RWPE2 (cell line): ENCODE measurements at regions not wholly inside any gene's neighbourhood (a gene's known extent, or its start where the extent isn't known, plus 50 kb on each side); places are given as distances from the start of the nearest gene placed in this dataset.
A peak's percentile ranks its signal among the peaks of the same experiment; 100 is the strongest.

Source experiments
- ATAC-seq: fragments of 200-7000 bp; cut with Tn5 transposase; 3 replicates; pipeline ENCODE4 v1.9.1; 2021; ENCODE audit warnings: low read depth
- DNase-seq: peaks from one replicate; pipeline ENCODE4 v3.0.0-alpha.2; 2020; ENCODE audit warnings: low spot score
- H3K27ac ChIP-seq: fragments of 450-650 bp; 2 replicates; pipeline ENCODE4 v1.5.1; 2017; ENCODE audit warnings: mild to moderate bottlenecking; ENCODE audit not compliant: poor library complexity, severe bottlenecking
- H3K27me3 ChIP-seq: fragments of 250-450 bp; sonication (Bioruptor Pico); 2 replicates; pipeline ENCODE4 v1.5.1; 2021; ENCODE audit warnings: mild to moderate bottlenecking, moderate library complexity; ENCODE audit not compliant: insufficient read depth, poor library complexity, severe bottlenecking
- H3K36me3 ChIP-seq: fragments of 250-450 bp; sonication (Bioruptor Pico); 2 replicates; pipeline ENCODE4 v1.5.1; 2020; ENCODE audit warnings: low read depth, mild to moderate bottlenecking, moderate library complexity
- H3K4me1 ChIP-seq: fragments of 250-450 bp; sonication (Bioruptor Pico); 2 replicates; pipeline ENCODE4 v1.5.1; 2021; ENCODE audit warnings: mild to moderate bottlenecking, moderate library complexity; ENCODE audit not compliant: insufficient read depth, poor library complexity, severe bottlenecking
- H3K4me3 ChIP-seq: fragments of 250-450 bp; sonication (Bioruptor Pico); 2 replicates; pipeline ENCODE4 v1.5.1; 2021; ENCODE audit warnings: mild to moderate bottlenecking, moderate library complexity; ENCODE audit not compliant: severe bottlenecking
- H3K9me3 ChIP-seq: fragments of 250-450 bp; sonication (Bioruptor Pico); 2 replicates; pipeline ENCODE4 v1.5.1; 2021; ENCODE audit warnings: mild to moderate bottlenecking, moderate library complexity; ENCODE audit not compliant: severe bottlenecking
- TF ChIP-seq, protein P1 (sequence below): fragments of 450-650 bp; IDR thresholded peaks from one replicate; pipeline ENCODE4 v1.5.1; 2017; ENCODE audit warnings: mild to moderate bottlenecking, moderate library complexity; ENCODE audit not compliant: poor library complexity, severe bottlenecking

- no peaks in the 10 kb centered on the region for H3K9me3 ChIP-seq
- no peak overlapping the region for H3K27ac ChIP-seq
- TF ChIP-seq, protein P1, sequence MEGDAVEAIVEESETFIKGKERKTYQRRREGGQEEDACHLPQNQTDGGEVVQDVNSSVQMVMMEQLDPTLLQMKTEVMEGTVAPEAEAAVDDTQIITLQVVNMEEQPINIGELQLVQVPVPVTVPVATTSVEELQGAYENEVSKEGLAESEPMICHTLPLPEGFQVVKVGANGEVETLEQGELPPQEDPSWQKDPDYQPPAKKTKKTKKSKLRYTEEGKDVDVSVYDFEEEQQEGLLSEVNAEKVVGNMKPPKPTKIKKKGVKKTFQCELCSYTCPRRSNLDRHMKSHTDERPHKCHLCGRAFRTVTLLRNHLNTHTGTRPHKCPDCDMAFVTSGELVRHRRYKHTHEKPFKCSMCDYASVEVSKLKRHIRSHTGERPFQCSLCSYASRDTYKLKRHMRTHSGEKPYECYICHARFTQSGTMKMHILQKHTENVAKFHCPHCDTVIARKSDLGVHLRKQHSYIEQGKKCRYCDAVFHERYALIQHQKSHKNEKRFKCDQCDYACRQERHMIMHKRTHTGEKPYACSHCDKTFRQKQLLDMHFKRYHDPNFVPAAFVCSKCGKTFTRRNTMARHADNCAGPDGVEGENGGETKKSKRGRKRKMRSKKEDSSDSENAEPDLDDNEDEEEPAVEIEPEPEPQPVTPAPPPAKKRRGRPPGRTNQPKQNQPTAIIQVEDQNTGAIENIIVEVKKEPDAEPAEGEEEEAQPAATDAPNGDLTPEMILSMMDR: no peak
- no peaks in the 10 kb centered on the region for H3K4me1 ChIP-seq
- no peaks in the 10 kb centered on the region for H3K36me3 ChIP-seq
- no peak overlapping the region for H3K4me3 ChIP-seq
- ATAC-seq (no peak), DNase-seq (no peak)
- peaks cover 8% of the 10 kb centered on the region for H3K27me3 ChIP-seq
Observed at GRCh38 chr5:71771191-71771590, 52.1 kb downstream of the CARTPT start.

GRCh38 chr5:71778678-71779276 is 59.7 kb downstream of the CARTPT start:
- DNase-seq (no peak), ATAC-seq (peak; percentile 77)
- Histone ChIP-seq H3K27me3 (peaks cover 14% of the 10 kb centered on the region), H3K9me3 (no peaks in the 10 kb centered on the region), H3K36me3 (no peaks in the 10 kb centered on the region), H3K27ac (no peak overlapping the region), H3K4me3 (no peak overlapping the region), H3K4me1 (no peaks in the 10 kb centered on the region)
- TF ChIP-seq, protein P1: peak; percentile 86

DNA sequence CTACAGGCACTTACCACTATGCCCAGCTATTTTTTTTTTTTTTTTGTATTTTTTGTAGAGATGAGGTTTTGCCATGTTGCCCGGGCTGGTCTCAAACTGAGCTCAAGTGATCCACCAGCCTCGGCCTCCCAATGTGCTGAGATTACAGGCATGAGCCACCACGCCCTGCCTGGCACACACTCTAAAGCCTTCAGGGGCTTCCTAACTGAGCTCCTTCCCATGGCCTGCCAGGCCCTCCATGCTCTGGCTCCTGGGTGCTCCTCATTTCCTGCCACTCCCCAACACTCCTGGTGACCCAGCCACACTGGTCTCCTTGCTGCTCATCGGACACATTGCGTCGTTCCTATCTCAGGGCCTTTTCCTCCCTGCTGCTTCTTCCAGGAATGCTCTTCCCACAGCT is 61.5 kb downstream of the CARTPT start:
- no peak for ATAC-seq
- TF ChIP-seq, protein P1: no peak
- H3K36me3 ChIP-seq: no peaks in the 10 kb centered on the region
- no peak for DNase-seq
- H3K4me3 ChIP-seq: no peak overlapping the region
- H3K4me1 ChIP-seq: no peaks in the 10 kb centered on the region
- no peaks in the 10 kb centered on the region for H3K9me3 ChIP-seq
- no peak overlapping the region for H3K27ac ChIP-seq
- H3K27me3 ChIP-seq: peaks cover 12% of the 10 kb centered on the region

- no peak for ATAC-seq
- H3K4me3 ChIP-seq: peak overlapping the region; percentile 3
Observed at GRCh38 chr5:71782393-71782770, 63.3 kb downstream of the CARTPT start.

More at GRCh38 chr5:71782393-71782770, 63.3 kb downstream of the CARTPT start:
- H3K9me3 ChIP-seq: no peaks in the 10 kb centered on the region
- H3K27me3 ChIP-seq: no peaks in the 10 kb centered on the region
- TF ChIP-seq, protein P1: no peak
- H3K27ac ChIP-seq: no peak overlapping the region
- no peak for DNase-seq
- no peaks in the 10 kb centered on the region for H3K36me3 ChIP-seq
- H3K4me1 ChIP-seq: no peaks in the 10 kb centered on the region
